ENCODE measurements at regions not wholly inside any gene's neighbourhood (a gene's known extent, or its start where the extent isn't known, plus 50 kb on each side); places are given as distances from the start of the nearest gene placed in this dataset.
"Not testable (repeated sequence)": the region's sequence is repeated elsewhere in the genome, so short reads cannot be mapped to it uniquely, and the experiment has no call there.

DNA sequence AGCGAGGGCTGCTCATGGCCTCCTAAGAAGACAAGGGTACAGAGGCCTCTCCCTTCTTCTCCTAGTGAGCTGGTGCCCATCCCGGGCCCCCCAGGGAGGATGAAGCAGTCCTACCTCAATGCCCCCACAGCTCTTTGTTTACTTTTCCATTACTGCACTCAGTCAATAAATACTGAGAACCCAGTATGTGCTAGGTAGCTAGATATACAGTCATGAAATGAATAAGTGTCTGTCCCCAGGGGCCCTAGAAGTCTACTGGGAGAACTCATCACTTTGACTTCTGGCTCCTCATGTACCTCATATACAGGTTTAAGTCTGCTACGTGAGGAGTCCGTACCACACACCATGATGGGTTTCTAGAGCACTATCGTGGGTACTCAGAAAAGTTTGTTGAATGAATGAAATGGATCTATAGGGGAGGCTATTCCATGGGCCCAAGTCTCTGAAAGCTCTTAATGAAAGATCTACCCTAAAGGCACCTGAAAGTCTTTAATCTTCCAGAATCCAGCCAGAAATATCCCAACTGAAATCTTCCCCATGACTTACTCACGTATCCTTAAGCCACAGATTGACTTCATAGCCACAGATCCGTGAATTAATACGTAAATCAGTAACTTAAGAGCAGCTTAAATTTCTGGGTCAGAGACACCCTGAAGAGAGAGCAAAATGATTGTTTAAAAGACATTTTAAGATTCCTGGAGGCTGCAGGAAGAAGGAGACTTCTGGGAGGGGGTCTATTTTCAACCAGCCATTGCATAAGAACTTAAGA lies 51.6 kb upstream of the POMP start:
- DNase-seq, result no peak

DNA sequence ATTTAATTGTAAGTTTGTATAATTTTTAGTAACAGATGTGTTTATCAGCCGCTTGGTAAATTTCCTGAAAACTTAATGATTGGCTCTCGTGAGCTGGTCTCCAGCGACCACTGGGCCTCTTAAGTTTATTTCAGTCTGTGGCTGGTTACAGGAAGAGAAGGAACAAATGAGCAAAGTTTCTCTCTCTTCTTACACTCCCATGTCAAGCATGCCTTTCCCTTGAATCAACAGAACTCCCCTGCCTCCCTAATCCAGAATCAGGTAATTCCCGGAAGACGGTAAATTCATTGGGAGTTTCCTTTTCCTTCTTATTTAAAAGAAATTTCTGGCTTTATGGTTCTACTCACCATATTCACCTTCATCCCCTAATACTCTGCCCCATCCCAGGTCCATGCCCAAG lies 52.5 kb upstream of the POMP start:
- no peak for DNase-seq

DNA sequence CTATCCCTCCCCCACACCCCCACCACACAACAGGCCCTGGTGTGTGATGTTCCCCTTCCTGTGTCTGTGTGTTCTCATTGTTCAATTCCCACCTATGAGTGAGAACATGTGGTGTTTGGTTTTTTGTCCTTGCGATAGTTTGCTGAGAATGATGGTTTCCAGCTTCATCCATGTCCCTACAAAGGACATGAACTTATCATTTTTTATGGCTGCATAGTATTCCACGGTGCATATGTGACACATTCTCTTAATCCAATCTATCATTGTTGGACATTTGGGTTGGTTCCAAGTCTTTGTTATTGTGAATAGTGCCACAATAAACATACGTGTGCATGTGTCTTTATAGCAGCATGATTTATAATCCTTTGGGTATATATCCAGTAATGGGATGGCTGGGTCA lies 53.8 kb upstream of the POMP start:
- not testable (repeated sequence) for DNase-seq

DNA sequence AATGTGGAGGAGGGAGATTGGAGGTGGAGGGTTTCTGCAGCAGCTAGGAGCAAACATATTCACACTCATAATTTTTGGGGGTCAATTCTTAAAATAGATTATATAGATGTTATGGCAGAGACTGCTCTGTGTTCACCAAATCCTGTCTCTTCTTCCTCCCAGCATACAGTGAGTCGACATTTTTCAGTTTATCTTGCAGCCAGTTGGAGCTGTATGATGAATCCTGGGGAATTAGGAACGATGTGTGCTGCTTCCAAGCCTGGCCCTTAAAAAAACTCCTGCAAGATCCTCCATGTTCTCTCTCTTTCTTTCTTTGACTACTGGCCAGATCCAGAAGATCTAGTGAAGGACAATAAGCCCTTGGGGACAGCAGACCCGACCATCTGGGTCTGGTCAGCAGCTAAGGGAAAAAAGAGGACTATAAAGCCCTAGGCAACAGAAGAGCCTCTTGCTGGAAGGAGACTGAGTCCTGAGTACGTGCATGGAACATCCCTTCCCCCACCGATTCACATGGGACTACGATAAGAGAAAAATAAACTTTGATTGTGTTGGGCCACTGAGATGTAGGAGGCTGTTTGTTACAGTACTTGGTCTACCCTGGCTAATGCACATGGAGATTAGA lies 55.8 kb upstream of the POMP start:
- no peak for DNase-seq

DNA sequence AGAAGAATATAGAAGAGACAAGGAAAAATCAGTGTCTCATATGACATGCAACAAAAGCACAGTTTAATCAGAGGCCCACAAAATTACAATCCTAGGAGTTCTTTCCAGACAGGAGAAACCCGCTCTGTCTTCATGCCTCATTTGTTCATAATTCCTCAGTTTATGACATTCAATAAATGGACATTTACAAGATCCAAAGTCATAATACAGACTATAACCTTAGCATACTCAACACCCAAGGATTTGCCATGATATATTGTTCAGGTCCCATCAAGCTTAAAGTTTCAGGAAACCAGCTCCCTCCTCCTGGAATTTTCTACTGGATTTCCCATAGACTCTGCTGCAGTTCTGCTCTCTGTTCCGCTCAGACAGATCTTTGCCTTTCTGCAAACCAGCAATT lies 56.4 kb upstream of the POMP start:
- no peak for DNase-seq

DNA sequence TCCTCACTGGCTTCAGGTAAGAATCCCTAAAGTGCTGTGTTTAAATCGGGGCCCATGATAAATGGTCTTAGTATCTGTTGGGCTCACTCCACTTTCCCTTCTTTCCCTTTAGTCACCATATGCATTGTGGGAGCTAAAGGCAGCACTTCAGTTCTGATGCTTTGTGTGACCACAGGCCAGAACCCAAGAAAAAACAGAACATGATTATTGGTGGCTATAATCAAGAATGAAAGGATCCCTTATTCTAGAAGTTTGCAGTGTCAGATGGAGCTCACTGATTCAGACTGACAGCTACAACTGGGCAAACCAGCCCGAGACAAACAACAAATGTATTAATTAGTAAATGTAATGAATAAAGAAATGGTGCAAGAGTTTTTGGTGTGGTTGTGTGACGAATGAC lies 57.3 kb upstream of the POMP start:
- DNase-seq, result no peak

DNA sequence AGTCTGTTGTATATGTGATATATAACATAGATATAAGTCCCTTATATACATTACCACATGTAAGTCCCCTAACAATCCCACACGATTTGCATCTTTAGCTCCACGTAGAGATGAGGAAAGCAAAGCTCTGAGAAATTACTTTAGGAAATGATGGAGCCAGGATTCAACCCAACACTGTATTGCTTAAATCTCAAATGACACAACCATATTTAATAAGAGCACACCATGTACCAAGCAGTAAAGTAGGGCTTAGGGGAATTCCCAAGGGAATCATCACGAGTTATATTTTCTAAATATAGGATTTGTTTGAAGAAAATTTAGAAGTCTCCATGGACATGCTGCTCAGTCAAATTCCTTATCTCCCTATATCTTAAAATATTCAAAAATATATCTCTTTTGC lies 61.3 kb upstream of the POMP start:
- no peak for DNase-seq

DNA sequence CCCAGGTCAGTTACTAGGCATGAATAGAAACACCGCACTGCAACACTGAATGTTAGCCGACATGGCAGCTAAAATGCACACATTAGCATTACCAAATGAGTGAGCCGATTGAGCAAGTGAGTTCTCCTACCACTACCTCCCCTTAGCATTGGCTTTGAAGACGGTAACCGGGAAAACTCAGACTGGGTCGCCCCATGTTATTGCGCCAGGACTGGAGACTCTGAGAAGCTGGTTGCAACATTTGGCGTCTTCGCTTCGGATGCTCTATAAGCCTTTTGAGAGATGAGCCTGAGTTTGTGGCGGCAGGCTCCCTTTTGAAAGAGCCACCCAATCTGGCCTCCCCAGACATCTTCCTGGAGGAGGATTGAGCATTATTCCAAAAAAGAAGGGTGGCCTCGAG lies 68.5 kb upstream of the POMP start:
- DNase-seq, result no peak

DNA sequence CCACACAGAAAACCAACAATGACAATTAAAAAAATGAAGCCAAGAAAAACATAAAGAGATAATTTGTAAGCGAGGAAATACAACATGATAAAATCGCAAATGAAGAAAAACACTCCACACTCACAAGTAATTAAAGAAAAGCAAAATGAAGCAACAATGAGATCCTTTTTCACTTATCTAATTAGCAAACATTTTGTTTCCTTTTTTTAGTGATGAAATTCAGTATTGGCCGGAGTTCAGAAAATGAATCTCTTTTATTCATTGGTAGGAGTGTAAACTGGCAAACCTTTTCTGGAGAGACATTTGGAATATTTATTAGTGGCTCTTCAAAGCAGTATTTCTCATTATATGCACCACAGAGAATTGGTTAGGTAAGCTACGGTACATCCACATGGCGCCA lies 70.6 kb upstream of the POMP start:
- no peak for DNase-seq

DNA sequence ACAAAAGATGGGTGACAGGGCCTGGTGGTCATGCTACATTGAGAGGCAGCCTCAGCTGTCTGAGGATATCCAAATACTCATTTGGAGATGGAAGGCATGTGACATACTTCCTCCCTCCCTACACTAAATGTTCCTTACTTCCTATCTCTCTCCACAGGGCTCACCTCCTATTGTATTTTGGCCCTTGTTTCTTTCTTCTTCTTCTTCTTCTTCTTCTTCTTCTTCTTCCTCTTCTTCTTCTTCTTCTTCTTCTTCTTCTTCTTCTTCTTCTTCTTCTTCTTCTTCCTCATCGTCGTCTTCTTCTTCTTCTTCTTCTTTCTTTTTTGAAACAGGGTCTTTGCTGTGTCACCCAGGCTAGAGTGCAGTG lies 71.8 kb upstream of the POMP start:
- DNase-seq, result no peak

DNA sequence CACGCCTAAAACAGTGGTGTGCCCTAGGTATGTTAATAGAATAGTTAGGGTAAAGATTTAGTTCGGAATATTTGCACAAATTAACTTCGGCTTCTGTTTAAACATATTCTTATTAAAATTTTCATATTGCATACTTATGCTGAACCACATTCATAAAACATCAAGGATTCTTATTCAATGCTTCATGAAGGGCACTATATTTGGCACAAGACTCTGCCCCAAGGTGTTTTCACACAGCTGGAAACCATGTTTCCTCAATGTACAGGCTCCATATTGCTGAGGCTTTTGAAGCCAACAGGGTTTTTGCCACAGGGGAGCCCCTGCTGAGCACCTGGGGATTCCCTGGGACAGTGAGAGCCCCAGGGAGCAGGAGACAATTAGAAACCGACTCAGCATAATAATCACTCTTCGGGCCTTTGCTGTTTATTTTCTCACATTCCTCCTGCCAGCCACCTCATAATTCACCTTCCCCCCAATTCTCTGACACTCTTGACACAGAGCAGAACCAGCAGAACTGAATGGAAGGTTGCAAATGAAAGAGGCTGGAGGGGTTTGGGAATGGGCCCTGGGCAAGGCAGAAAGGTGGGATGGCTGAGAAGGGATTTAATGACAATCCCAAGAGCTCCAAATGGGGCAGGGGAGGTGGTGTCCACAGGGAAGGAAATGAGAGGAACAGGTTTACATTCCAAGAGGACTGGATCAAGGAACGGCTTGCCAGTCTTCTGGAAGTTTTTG lies 72.3 kb upstream of the POMP start:
- DNase-seq, result no peak

DNA sequence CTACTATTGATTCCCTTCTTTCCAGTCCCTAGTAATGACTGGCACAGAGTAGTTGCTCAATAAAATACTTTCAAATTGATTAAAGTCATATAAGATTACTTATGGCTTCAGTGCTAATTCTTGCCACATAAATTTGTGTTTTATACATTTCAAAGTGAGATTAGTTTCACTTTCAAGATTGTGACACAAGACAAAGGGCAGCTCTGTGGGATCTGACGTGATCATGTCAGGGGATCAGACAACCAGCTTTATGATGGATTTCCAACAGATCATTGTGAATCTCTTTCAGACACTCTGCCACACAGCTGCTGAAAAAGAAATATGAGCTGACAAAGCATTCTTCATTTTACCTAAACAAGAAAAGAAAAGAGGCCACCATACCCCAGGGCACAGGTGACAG lies 73.4 kb upstream of the POMP start:
- no peak for DNase-seq

DNA sequence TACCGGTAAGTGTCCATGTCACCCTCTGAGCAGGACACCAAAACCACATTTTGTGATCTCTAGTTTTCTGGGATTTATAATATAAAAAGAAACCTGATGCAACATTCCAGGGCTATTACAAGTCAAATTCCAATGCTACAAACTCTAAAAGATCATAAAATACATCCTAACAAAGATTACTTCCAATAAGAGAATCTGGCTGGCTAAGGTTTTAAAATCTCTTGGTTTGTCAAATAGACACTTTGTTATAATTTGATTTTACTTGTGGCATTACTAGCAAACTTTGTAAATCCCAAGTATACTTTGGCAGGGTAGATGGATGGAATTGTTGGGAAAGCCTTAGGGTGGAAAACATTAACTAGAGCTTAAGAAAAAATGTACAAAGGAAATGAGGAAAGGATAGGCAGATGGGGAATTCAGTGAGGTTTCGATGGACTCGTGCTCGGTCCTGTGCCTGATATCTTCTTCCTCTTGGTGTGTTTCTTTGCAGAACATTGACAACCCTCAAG lies 74.0 kb upstream of the POMP start:
- no peak for DNase-seq

DNA sequence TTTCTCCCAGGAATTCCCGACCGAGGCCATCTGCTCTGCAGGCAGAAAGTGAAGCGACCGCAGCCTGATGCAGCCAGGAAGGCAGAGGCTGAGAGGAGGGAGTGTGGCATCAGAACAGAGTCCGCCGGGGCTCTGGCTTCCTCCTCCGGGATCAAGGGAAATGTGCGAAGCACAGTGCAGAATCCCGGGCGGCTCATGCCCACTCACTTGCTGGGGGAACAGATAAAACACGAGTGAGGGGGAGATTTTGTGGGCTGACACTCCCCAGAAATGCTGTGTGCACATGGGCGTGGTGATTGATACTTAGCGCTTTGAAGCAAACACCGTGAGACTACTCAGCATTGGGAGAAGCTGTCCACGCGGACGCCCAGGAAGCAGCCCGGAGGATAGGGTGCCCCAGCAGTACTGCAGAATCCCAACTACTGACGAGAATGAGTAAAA lies 75.3 kb upstream of the POMP start:
- no peak for DNase-seq

DNA sequence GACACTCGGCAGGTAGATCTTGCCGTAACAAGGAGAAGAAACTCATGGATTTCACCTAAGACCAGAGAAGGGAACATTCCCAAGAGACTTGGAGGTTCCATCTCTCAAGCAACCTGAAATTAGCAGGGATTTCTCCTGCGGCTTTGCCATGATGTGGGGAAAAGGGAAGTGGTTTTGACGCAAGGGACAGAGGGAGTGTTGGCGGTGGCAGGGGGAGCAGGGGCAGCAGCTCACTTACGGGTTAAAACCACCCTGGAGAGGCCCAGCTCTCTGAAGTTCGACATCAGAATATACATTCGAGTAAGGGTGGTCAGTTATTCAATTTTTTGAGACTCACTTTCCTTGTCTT lies 76.1 kb upstream of the POMP start:
- DNase-seq, result no peak

DNA sequence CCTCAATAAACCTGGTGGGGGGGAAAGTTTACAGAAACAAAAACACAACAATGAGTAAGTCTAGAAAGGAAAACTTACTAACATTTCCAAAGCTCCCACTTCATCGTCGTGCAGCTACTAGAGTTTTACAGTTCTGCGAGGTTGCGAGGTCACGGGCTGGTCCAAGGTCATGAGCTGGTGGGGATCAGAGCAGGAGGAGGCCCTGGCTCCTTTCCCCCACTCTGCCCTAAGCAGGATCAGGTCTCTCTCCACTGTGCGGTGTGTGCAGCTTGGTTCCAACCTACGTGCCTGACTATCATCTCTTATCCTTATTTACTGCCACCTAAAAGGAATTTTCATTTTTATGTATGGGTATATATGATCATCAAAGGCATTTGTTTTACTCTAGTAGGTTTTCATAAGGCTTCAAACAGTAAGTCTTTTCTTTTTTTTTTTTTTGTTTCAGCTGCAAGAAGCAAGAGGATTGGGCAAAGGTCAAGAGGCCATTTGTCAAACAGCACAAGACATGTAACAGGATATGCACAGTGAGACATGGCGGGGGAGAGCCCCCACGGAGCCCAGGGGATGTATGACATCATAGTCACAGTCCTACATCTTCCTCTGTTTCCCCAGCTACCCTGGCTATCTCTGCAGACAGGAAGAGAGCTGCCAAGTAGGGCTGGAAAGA lies 76.6 kb upstream of the POMP start:
- DNase-seq, result no peak

DNA sequence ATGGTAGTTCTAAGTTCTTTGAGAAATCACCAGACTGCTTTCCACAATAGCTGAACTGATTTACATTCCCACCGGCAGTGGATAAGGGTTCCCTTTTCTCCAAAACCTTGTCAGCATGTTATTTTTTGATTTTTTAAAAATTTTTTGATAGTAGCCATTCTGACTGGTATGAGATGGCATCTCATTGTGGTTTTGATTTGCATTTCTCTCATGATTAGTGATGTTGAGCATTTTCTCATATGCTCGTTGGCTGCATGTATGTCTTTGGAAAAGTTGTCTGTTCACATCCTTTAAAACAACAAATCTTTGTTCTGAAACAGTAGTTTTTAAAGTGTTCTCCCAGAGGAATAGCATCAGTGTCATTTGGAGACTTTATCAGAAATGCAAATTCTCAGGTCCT lies 77.5 kb upstream of the POMP start:
- DNase-seq, result no peak

DNA sequence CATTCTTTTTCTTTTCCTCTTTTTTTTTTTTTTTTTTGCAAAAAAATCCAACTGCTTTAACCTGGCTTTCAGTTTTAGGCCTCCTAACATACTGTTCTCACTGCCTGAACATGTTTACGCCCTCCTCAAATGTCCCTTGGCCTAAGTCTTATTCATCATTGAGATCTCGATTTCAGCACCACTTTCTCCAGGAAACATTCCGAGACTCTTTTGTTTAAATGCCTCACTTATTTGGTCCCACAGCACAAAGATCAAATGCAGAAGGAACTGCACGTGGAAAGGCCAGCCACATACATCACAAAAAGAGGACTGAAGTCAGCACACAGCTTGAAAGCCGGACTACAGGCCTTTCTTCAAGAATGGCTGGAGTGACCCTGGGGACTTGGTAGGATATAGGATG lies 79.2 kb upstream of the POMP start:
- no peak for DNase-seq

DNA sequence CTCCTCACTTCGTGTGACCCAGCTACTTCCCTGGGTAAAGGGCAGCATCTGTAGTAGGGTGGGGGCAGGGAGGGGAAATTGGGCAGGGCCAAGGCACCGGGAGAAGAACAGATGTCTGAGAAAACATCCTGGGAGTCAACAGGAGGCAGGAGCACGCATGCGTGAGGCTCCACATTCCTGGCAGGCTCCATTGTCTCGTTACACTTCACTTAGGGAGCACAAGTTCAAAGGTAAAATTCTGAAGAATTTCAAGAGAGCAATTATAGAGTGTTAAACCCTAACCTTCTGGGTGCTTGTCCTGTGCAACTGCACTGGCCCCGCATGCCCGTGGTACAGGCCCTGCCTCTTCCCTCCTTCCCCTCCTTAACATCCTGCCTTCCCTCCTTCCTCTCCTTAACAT lies 79.6 kb upstream of the POMP start:
- DNase-seq, result no peak

DNA sequence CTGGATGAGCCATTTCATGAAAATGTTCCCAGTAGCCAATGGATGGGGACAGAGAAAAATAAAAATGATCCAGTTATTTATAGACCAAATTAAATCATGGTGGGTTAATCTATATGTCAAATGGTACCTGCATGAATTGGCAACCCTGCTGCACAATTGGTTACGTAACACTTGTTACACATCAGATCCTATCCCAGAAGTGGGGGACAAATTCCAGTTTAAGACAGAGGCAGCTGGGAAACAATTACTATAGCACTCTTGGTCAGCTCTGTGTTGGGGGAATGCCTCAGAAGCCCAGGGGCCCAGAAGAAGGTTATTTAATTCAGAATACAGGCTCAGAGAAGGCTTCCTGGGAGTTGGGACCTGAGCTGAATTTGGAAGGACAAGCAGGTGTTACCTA lies 81.1 kb upstream of the FLT1 start:
- no peak for DNase-seq

DNA sequence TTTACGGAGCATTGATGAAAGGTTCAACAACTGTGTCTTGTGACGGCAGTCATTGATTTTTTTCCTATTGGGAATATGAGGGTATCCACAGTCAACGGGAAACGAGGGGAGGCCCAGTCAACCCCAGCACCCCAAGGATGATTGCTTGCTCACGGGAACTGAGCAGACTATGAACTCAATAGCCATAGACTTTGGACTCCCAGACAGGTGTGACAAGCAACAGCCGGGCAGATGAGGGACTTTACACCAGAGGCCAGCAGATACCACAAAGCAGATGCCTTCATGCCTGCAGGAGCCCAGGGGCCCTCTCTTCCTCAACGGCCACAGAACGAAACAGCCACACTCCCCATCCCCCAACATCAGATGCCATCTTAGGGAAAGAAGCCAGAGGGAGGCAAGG lies 80.3 kb upstream of the FLT1 start:
- no peak for DNase-seq

DNA sequence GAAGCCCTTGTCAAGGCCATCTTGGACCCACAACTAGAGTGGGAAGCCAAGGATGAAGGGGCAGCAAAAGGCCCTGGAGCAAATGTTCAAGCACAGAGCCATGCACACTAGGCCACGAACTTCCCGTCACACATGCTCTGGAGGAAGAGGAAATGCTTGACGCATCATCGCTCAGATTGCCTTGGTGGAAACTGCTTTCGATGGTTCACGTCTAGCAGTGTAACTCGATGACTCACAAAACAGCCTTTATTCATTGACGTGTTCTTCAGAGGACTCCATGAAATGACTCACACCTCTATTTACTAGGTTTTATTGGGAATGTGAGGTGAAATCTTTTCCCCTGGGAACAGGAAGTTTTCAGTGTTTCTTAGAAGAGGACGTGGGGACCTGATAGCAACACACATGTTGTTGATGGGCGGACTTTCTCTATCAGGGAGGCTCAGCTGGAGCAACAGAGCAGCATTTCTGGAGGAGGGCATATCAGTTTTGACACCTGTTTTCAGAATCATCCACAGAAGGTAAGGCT lies 79.8 kb upstream of the FLT1 start:
- DNase-seq, result no peak

Measured in renal pelvis (tissue), 1 donor.